ENCODE measurements at regions not wholly inside any gene's neighbourhood (a gene's known extent, or its start where the extent isn't known, plus 50 kb on each side); places are given as distances from the start of the nearest gene placed in this dataset.

GRCh38 chr5:166493040-166493439 is 1798.4 kb upstream of the WWC1 start:
- no peak overlapping the region for H3K4me3 ChIP-seq (ENCODE audit: low read depth, low read length)
- no peaks in the 10 kb centered on the region for H3K9me3 ChIP-seq
- no peak for DNase-seq
- no peak for TF ChIP-seq CTCF (IDR thresholded peaks at IDR 0.05; ENCODE audit: low read depth, low read length)
- no peaks in the 10 kb centered on the region for H3K27me3 ChIP-seq
- H3K36me3 ChIP-seq: no peaks in the 10 kb centered on the region
- H3K4me1 ChIP-seq: no peaks in the 10 kb centered on the region

GRCh38 chr5:166493612-166494011 is 1797.8 kb upstream of the WWC1 start:
- TF ChIP-seq CTCF (IDR thresholded peaks at IDR 0.05; ENCODE audit: low read depth, low read length): no peak

GRCh38 chr5:166497496-166498104 is 1793.8 kb upstream of the WWC1 start:
- no peak for TF ChIP-seq CTCF (IDR thresholded peaks at IDR 0.05; ENCODE audit: low read depth, low read length)
- H3K4me1 ChIP-seq: no peaks in the 10 kb centered on the region
- no peaks in the 10 kb centered on the region for H3K9me3 ChIP-seq
- no peak overlapping the region for H3K4me3 ChIP-seq (ENCODE audit: low read depth, low read length)
- no peaks in the 10 kb centered on the region for H3K27me3 ChIP-seq
- no peaks in the 10 kb centered on the region for H3K36me3 ChIP-seq
- no peak for DNase-seq

More at GRCh38 chr5:166493612-166494011, 1797.8 kb upstream of the WWC1 start:
- Histone ChIP-seq H3K36me3 (no peaks in the 10 kb centered on the region), H3K9me3 (no peaks in the 10 kb centered on the region), H3K4me1 (no peaks in the 10 kb centered on the region), H3K4me3 (ENCODE audit: low read depth, low read length) (no peak overlapping the region), H3K27me3 (no peaks in the 10 kb centered on the region)
- DNase-seq: no peak

- Histone ChIP-seq H3K4me1 (no peaks in the 10 kb centered on the region), H3K4me3 (ENCODE audit: low read depth, low read length) (no peak overlapping the region), H3K27me3 (no peaks in the 10 kb centered on the region), H3K9me3 (no peaks in the 10 kb centered on the region), H3K36me3 (no peaks in the 10 kb centered on the region)
- DNase-seq: no peak
- TF ChIP-seq CTCF (IDR thresholded peaks at IDR 0.05; ENCODE audit: low read depth, low read length): no peak
Measured at GRCh38 chr5:166499447-166500240, 1791.8 kb upstream of the WWC1 start.

- no peak for TF ChIP-seq CTCF (IDR thresholded peaks at IDR 0.05; ENCODE audit: low read depth, low read length)
- no peak for DNase-seq
- Histone ChIP-seq H3K36me3 (no peaks in the 10 kb centered on the region), H3K27me3 (no peaks in the 10 kb centered on the region), H3K4me3 (ENCODE audit: low read depth, low read length) (no peak overlapping the region), H3K9me3 (no peaks in the 10 kb centered on the region), H3K4me1 (no peaks in the 10 kb centered on the region)
Measured at GRCh38 chr5:166503506-166503905, 1787.9 kb upstream of the WWC1 start.

GRCh38 chr5:166505067-166505466 is 1786.4 kb upstream of the WWC1 start:
- Histone ChIP-seq H3K27me3 (no peaks in the 10 kb centered on the region), H3K36me3 (no peaks in the 10 kb centered on the region)

More at GRCh38 chr5:166505067-166505466, 1786.4 kb upstream of the WWC1 start:
- no peak overlapping the region for H3K4me3 ChIP-seq (ENCODE audit: low read depth, low read length)
- TF ChIP-seq CTCF (IDR thresholded peaks at IDR 0.05; ENCODE audit: low read depth, low read length): no peak
- DNase-seq: no peak
- H3K4me1 ChIP-seq: no peaks in the 10 kb centered on the region
- H3K9me3 ChIP-seq: no peaks in the 10 kb centered on the region

Measured in BE2C (cell line).